ENCODE measurements at regions not wholly inside any gene's neighbourhood (a gene's known extent, or its start where the extent isn't known, plus 50 kb on each side); places are given as distances from the start of the nearest gene placed in this dataset.

DNA sequence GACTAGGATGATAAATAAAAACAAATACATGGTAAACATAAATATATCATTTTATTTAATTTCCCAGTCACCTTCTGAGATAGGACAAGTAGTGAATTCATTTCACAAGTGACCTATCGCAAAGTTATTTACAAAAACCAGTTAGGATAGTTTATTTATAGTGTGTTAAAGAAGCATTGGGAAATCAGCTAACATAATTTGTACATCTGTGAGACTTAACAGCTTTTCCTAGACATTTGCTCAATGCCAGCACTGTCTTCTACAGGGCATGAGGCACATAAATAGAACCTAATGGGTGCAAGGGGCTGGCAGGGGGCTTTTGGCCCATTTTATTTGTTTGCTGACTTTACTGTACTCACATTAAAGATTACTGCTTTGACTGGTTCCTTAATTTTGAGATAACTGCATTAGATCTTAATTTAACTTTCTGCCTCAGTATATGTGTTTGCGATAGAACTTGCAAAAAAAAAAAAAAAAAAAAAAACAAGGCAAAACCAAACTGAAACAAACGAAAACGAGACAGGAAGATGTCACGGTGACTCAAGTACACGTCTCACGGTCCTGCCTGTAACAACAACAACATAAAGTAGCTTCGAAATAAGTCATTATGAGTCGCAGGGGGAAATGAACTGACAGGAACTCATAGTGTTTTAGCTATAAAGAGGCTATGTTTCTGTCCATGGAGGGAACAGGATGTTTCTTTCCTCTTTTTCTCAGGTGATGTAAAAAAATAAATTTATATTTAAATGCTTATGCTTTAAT is 133.7 kb upstream of the GMDS start:
- no peak for TF ChIP-seq EP300 (IDR thresholded peaks at IDR 0.05)
- TF ChIP-seq, protein P1, sequence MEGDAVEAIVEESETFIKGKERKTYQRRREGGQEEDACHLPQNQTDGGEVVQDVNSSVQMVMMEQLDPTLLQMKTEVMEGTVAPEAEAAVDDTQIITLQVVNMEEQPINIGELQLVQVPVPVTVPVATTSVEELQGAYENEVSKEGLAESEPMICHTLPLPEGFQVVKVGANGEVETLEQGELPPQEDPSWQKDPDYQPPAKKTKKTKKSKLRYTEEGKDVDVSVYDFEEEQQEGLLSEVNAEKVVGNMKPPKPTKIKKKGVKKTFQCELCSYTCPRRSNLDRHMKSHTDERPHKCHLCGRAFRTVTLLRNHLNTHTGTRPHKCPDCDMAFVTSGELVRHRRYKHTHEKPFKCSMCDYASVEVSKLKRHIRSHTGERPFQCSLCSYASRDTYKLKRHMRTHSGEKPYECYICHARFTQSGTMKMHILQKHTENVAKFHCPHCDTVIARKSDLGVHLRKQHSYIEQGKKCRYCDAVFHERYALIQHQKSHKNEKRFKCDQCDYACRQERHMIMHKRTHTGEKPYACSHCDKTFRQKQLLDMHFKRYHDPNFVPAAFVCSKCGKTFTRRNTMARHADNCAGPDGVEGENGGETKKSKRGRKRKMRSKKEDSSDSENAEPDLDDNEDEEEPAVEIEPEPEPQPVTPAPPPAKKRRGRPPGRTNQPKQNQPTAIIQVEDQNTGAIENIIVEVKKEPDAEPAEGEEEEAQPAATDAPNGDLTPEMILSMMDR (IDR thresholded peaks at IDR 0.05): no peak
- TF ChIP-seq POLR2AphosphoS5 (IDR thresholded peaks at IDR 0.05): no peak

Measured in gastroesophageal sphincter (tissue), 3 donors.